Activated T-cell treated with anti-CD3 and anti-CD28 coated beads for 24 hours (primary cell): ENCODE measurements at regions not wholly inside any gene's neighbourhood (a gene's known extent, or its start where the extent isn't known, plus 50 kb on each side); places are given as distances from the start of the nearest gene placed in this dataset.
"Not testable (repeated sequence)": the region's sequence is repeated elsewhere in the genome, so short reads cannot be mapped to it uniquely, and the experiment has no call there.

Experiments used
- DNase-seq: peaks from one replicate; pipeline ENCODE4 v3.0.0-alpha.2; 2020; ENCODE audit warnings: low read depth

- no peak for DNase-seq
Measured at GRCh38 chr6:144534180-144534579, 249.0 kb downstream of the UTRN start.

- DNase-seq, result no peak
Measured at GRCh38 chr6:144535630-144536029, 250.5 kb downstream of the UTRN start.

- no peak for DNase-seq
Measured at GRCh38 chr6:144536079-144536478, 250.9 kb downstream of the UTRN start.

- no peak for DNase-seq
Measured at GRCh38 chr6:144543006-144543871, 258.1 kb downstream of the UTRN start.

- no peak for DNase-seq
Measured at GRCh38 chr6:144544266-144544830, 259.2 kb downstream of the UTRN start.

- no peak for DNase-seq
Measured at GRCh38 chr6:144546807-144547206, 261.7 kb downstream of the UTRN start.

- no peak for DNase-seq
Measured at GRCh38 chr6:144547409-144547808, 262.3 kb downstream of the UTRN start.

GRCh38 chr6:144548536-144548935, 263.4 kb downstream of the UTRN start:
- no peak for DNase-seq

- DNase-seq, result no peak
Measured at GRCh38 chr6:144549837-144550747, 265.0 kb downstream of the UTRN start.

GRCh38 chr6:144551339-144551738, 266.2 kb downstream of the UTRN start:
- DNase-seq, result no peak

GRCh38 chr6:144555066-144555465, 269.9 kb downstream of the UTRN start:
- DNase-seq, result no peak

- DNase-seq, result no peak
Measured at GRCh38 chr6:144559865-144560593, 274.9 kb downstream of the UTRN start.

- DNase-seq, result no peak
Measured at GRCh38 chr6:144561455-144562043, 276.4 kb downstream of the UTRN start.

- DNase-seq, result no peak
Measured at GRCh38 chr6:144564202-144564601, 279.1 kb downstream of the UTRN start.

- DNase-seq, result no peak
Measured at GRCh38 chr6:144566868-144567615, 281.9 kb downstream of the UTRN start.

- no peak for DNase-seq
Measured at GRCh38 chr6:144568241-144568640, 283.1 kb downstream of the UTRN start.

- DNase-seq, result not testable (repeated sequence)
Measured at GRCh38 chr6:144572541-144572940, 287.4 kb downstream of the UTRN start.

- no peak for DNase-seq
Measured at GRCh38 chr6:144574796-144575195, 289.7 kb downstream of the UTRN start.

GRCh38 chr6:144575327-144575726, 290.2 kb downstream of the UTRN start:
- no peak for DNase-seq

- DNase-seq, result no peak
Measured at GRCh38 chr6:144576871-144577270, 291.7 kb downstream of the UTRN start.
